ENCODE measurements at regions not wholly inside any gene's neighbourhood (a gene's known extent, or its start where the extent isn't known, plus 50 kb on each side); places are given as distances from the start of the nearest gene placed in this dataset.

DNA sequence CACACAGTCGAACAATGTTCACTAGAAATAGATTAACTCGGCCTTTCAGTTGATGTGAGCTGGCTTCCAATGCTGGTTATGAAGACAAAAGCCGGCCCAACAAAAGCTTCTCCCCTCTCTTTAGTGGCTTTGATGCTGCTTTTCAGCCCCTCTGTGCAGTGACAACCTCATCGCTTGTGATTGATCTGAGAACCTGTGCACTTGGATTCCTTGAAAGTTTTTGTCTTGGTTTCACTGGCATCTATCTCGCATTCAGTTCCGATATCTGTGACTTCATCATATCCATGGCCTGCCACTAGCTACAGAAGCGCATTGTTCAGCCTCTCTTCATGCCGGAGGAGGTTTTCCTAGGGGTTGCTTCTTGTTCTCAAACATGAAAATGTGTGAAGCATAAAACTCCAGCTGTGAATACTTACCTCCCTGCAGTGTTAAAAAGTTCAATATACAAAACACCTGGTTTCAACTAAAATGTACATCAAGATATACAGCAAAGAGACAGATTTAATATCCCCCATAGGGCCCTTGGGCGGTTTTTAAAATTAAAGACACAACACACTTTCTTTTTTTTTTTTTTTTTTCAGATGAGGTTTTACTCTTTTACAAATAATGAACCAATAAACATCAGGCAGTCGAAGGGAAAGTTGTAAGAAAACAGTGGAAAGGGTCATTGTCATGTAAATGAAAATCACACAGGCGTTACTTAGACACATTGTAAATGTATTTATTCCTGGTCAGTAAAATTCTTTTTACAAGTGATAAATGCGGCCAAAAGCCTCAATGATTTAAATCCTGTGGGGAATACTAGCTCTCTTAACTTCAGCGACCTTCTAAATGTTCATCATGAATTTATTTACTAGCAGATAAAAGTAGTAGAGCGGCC lies 1252.8 kb downstream of the EFNB2 start:
- TF ChIP-seq, protein P1, sequence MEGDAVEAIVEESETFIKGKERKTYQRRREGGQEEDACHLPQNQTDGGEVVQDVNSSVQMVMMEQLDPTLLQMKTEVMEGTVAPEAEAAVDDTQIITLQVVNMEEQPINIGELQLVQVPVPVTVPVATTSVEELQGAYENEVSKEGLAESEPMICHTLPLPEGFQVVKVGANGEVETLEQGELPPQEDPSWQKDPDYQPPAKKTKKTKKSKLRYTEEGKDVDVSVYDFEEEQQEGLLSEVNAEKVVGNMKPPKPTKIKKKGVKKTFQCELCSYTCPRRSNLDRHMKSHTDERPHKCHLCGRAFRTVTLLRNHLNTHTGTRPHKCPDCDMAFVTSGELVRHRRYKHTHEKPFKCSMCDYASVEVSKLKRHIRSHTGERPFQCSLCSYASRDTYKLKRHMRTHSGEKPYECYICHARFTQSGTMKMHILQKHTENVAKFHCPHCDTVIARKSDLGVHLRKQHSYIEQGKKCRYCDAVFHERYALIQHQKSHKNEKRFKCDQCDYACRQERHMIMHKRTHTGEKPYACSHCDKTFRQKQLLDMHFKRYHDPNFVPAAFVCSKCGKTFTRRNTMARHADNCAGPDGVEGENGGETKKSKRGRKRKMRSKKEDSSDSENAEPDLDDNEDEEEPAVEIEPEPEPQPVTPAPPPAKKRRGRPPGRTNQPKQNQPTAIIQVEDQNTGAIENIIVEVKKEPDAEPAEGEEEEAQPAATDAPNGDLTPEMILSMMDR (IDR thresholded peaks at IDR 0.05; ENCODE audit: poor library complexity, severe bottlenecking) = no peak
- H3K4me1 ChIP-seq (ENCODE audit: insufficient read depth, poor library complexity, severe bottlenecking) = no peaks in the 10 kb centered on the region

DNA sequence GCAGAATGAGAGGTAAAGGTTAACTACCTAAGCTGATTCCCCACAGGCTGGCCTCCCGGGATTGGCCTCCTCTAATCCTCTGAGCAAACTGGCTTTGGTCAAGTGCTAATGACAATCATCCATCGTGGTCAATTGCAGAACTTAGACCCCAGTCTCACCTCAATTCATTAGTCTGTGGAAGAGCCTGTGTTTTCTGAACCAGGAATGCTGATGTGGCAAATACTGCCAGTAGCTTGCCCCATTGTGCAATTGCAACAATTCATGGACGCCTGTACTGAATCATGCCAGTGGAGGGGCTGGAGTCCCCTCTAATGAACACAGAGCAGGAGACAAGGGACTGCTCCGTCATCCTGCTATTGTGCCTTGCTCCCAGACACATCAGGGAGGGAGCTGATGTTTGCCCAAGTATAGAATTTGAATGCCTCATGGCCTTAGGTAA lies 1256.5 kb downstream of the EFNB2 start:
- no peak overlapping the region for H3K4me3 ChIP-seq (ENCODE audit: severe bottlenecking)
- no peak overlapping the region for H3K27ac ChIP-seq (ENCODE audit: poor library complexity, severe bottlenecking)
- ATAC-seq (ENCODE audit: low read depth) (no peak), DNase-seq (ENCODE audit: low spot score) (no peak)
- H3K4me1 ChIP-seq (ENCODE audit: insufficient read depth, poor library complexity, severe bottlenecking) = no peaks in the 10 kb centered on the region
- H3K27me3 ChIP-seq (ENCODE audit: insufficient read depth, poor library complexity, severe bottlenecking) = no peaks in the 10 kb centered on the region
- H3K9me3 ChIP-seq (ENCODE audit: severe bottlenecking) = no peaks in the 10 kb centered on the region
- TF ChIP-seq, protein P1 (IDR thresholded peaks at IDR 0.05; ENCODE audit: poor library complexity, severe bottlenecking) = no peak
- no peaks in the 10 kb centered on the region for H3K36me3 ChIP-seq (ENCODE audit: low read depth)

More for the DNA sequence above, 1252.8 kb downstream of the EFNB2 start:
- no peak overlapping the region for H3K27ac ChIP-seq (ENCODE audit: poor library complexity, severe bottlenecking)
- H3K36me3 ChIP-seq (ENCODE audit: low read depth) = no peaks in the 10 kb centered on the region
- no peaks in the 10 kb centered on the region for H3K27me3 ChIP-seq (ENCODE audit: insufficient read depth, poor library complexity, severe bottlenecking)
- no peak for DNase-seq (ENCODE audit: low spot score)
- no peaks in the 10 kb centered on the region for H3K9me3 ChIP-seq (ENCODE audit: severe bottlenecking)
- no peak for ATAC-seq (ENCODE audit: low read depth)
- no peak overlapping the region for H3K4me3 ChIP-seq (ENCODE audit: severe bottlenecking)

- TF ChIP-seq, protein P1 (IDR thresholded peaks at IDR 0.05; ENCODE audit: poor library complexity, severe bottlenecking) = no peak
- DNase-seq (ENCODE audit: low spot score) (no peak), ATAC-seq (ENCODE audit: low read depth) (no peak)
- no peaks in the 10 kb centered on the region for H3K4me1 ChIP-seq (ENCODE audit: insufficient read depth, poor library complexity, severe bottlenecking)
- H3K27me3 ChIP-seq (ENCODE audit: insufficient read depth, poor library complexity, severe bottlenecking) = no peaks in the 10 kb centered on the region
- no peaks in the 10 kb centered on the region for H3K36me3 ChIP-seq (ENCODE audit: low read depth)
- H3K9me3 ChIP-seq (ENCODE audit: severe bottlenecking) = no peaks in the 10 kb centered on the region
- no peak overlapping the region for H3K27ac ChIP-seq (ENCODE audit: poor library complexity, severe bottlenecking)
- H3K4me3 ChIP-seq (ENCODE audit: severe bottlenecking) = no peak overlapping the region
Measured at GRCh38 chr13:105276571-105276970, 1258.9 kb downstream of the EFNB2 start.

DNA sequence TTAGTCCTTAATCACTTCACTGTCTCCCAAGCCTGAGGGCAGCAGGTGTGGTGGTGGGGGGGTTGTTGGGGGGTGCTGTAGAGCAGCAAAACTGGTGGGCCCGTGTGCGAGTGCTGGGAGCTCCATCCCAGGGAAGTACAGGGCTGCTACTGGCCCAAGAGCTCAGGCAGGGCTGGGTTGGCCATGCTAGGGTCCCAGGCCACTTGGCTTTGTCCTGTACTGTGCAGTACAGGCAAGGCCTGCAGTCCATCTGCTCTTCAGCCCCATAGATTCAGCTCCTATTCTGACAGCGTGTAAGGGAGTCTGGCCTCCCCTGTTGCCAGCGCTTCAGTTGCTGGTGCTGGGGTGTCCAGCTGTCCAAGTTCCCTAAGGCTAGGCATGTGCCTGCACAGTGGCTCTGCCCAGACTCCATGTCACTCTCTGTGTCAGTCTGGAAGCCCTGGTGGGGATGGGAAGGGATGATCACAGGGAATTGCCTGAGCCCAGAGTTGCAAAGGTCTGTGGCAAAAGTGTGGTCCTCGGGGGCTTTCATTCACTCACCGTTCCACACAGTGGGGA lies 1261.7 kb downstream of the EFNB2 start:
- Histone ChIP-seq H3K9me3 (ENCODE audit: severe bottlenecking) (no peaks in the 10 kb centered on the region), H3K4me3 (ENCODE audit: severe bottlenecking) (no peak overlapping the region), H3K4me1 (ENCODE audit: insufficient read depth, poor library complexity, severe bottlenecking) (no peaks in the 10 kb centered on the region), H3K27me3 (ENCODE audit: insufficient read depth, poor library complexity, severe bottlenecking) (no peaks in the 10 kb centered on the region), H3K36me3 (ENCODE audit: low read depth) (no peaks in the 10 kb centered on the region), H3K27ac (ENCODE audit: poor library complexity, severe bottlenecking) (no peak overlapping the region)
- TF ChIP-seq, protein P1 (IDR thresholded peaks at IDR 0.05; ENCODE audit: poor library complexity, severe bottlenecking) = no peak
- ATAC-seq (ENCODE audit: low read depth) = no peak
- no peak for DNase-seq (ENCODE audit: low spot score)

Measured in RWPE2 (cell line).